Cardiac septum (tissue), 1 donor: ENCODE measurements at regions not wholly inside any gene's neighbourhood (a gene's known extent, or its start where the extent isn't known, plus 50 kb on each side); places are given as distances from the start of the nearest gene placed in this dataset.
"Not testable (repeated sequence)": the region's sequence is repeated elsewhere in the genome, so short reads cannot be mapped to it uniquely, and the experiment has no call there.

ENCODE experiments used
- DNase-seq: peaks from one replicate; pipeline ENCODE4 v3.0.0-alpha.2; 2020; ENCODE audit warnings: low spot score
- intact Hi-C: fragments of 100-400 bp; cut with DNase I; formaldehyde crosslinking; loops from one replicate; pipeline ENCODE4 v1.14.0; 2022
- donor health status: DM: no; HTN: no; CAD: no.

GRCh38 chr11:10991393-10991792 is 133.5 kb upstream of the ZBED5 start:
- intact Hi-C loops: no loop called here
- no peak for DNase-seq

- no peak for DNase-seq
- intact Hi-C loops: no loop called here
These were observed 132.9 kb upstream of the ZBED5 start for GRCh38 chr11:10990637-10991193.

- intact Hi-C loops: no loop called here
- DNase-seq: no peak
These were observed 132.3 kb upstream of the ZBED5 start for GRCh38 chr11:10990160-10990559.

GRCh38 chr11:10986006-10986405 is 128.2 kb upstream of the ZBED5 start:
- intact Hi-C loops: no loop called here
- DNase-seq: no peak

GRCh38 chr11:10984742-10985141 is 126.9 kb upstream of the ZBED5 start:
- intact Hi-C loops: no loop called here
- no peak for DNase-seq

- intact Hi-C loops: no loop called here
- no peak for DNase-seq
These were observed 126.4 kb upstream of the ZBED5 start for GRCh38 chr11:10984250-10984649.

- DNase-seq: no peak
- intact Hi-C loops: no loop called here
These were observed 125.1 kb upstream of the ZBED5 start for GRCh38 chr11:10982704-10983510.

- intact Hi-C loops: no loop called here
- no peak for DNase-seq
These were observed 121.7 kb upstream of the ZBED5 start for GRCh38 chr11:10979529-10979928.

- no peak for DNase-seq
- intact Hi-C loops: no loop called here
These were observed 120.3 kb upstream of the ZBED5 start for GRCh38 chr11:10978198-10978597.

GRCh38 chr11:10975287-10975721 is 117.5 kb upstream of the ZBED5 start:
- intact Hi-C loops: no loop called here
- DNase-seq: no peak

- no peak for DNase-seq
- intact Hi-C loops: no loop called here
These were observed 115.6 kb upstream of the ZBED5 start for GRCh38 chr11:10973416-10973815.

GRCh38 chr11:10970926-10971325 is 113.1 kb upstream of the ZBED5 start:
- intact Hi-C loops: no loop called here
- no peak for DNase-seq

- intact Hi-C loops: no loop called here
- DNase-seq: no peak
These were observed 111.5 kb upstream of the ZBED5 start for GRCh38 chr11:10969387-10969786.

GRCh38 chr11:10956884-10957283 is 99.0 kb upstream of the ZBED5 start:
- DNase-seq, intact Hi-C loops: not testable (repeated sequence)

GRCh38 chr11:10955616-10956015 is 97.8 kb upstream of the ZBED5 start:
- DNase-seq: no peak
- intact Hi-C loops: no loop called here

GRCh38 chr11:10954184-10954583 is 96.3 kb upstream of the ZBED5 start:
- no peak for DNase-seq
- intact Hi-C loops: no loop called here

GRCh38 chr11:10952872-10953271 is 95.0 kb upstream of the ZBED5 start:
- no peak for DNase-seq
- intact Hi-C loops: no loop called here

GRCh38 chr11:10947935-10948334 is 90.1 kb upstream of the ZBED5 start:
- intact Hi-C loops, DNase-seq: not testable (repeated sequence)

- intact Hi-C loops: no loop called here
- DNase-seq: no peak
These were observed 88.2 kb upstream of the ZBED5 start for GRCh38 chr11:10946072-10946471.

GRCh38 chr11:10945196-10945595 is 87.3 kb upstream of the ZBED5 start:
- intact Hi-C loops: no loop called here
- DNase-seq: no peak

GRCh38 chr11:10943968-10944367 is 86.1 kb upstream of the ZBED5 start:
- DNase-seq: no peak
- intact Hi-C loops: no loop called here
